ENCODE measurements at regions not wholly inside any gene's neighbourhood (a gene's known extent, or its start where the extent isn't known, plus 50 kb on each side); places are given as distances from the start of the nearest gene placed in this dataset.

DNA sequence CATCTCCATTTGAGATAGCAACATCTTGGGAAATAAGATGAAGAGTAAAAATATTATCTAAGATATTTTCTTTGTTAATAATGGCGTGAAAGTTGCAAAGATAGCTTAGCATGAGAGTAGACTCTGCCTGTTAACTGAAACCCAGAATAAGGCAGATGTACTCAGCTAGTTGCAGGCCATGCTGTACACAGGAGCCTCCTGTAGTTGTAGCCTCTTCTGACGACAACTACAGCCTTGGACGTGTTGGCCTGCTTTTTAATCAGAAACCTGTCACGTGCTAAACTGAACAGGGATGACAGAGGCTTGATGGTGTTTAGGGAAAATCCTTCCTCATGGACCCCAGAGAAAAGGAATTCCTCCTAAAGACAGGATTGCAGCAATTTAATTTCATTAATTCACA lies 155.1 kb upstream of the TMEM229A start:
- Histone ChIP-seq H3F3A (ENCODE audit: insufficient read depth, low read length) (no peaks in the 10 kb centered on the region), H3K9me3 (ENCODE audit: low read length) (no peaks in the 10 kb centered on the region), H3K4me3 (ENCODE audit: low read depth, low read length, poor library complexity, severe bottlenecking) (no peak overlapping the region), H2AFZ (ENCODE audit: low read length) (no peak overlapping the region), H3K4me1 (ENCODE audit: insufficient read depth, low read length, severe bottlenecking) (peaks cover 4% of the 10 kb centered on the region), H4K20me1 (ENCODE audit: insufficient read depth, low read length) (no peaks in the 10 kb centered on the region), H3K27me3 (ENCODE audit: insufficient read depth, low read length) (no peaks in the 10 kb centered on the region), H3K27ac (ENCODE audit: low read depth, low read length, poor library complexity, severe bottlenecking) (no peak overlapping the region), H3K79me2 (ENCODE audit: insufficient read depth, low read length) (no peaks in the 10 kb centered on the region), H3K9me2 (ENCODE audit: low read depth, low read length) (no peaks in the 10 kb centered on the region), H3K9ac (ENCODE audit: low read length) (no peak overlapping the region), H3K36me3 (ENCODE audit: insufficient read depth, low read length) (no peaks in the 10 kb centered on the region), H3K4me2 (ENCODE audit: low read length) (no peak overlapping the region)
- TF ChIP-seq, protein P1, sequence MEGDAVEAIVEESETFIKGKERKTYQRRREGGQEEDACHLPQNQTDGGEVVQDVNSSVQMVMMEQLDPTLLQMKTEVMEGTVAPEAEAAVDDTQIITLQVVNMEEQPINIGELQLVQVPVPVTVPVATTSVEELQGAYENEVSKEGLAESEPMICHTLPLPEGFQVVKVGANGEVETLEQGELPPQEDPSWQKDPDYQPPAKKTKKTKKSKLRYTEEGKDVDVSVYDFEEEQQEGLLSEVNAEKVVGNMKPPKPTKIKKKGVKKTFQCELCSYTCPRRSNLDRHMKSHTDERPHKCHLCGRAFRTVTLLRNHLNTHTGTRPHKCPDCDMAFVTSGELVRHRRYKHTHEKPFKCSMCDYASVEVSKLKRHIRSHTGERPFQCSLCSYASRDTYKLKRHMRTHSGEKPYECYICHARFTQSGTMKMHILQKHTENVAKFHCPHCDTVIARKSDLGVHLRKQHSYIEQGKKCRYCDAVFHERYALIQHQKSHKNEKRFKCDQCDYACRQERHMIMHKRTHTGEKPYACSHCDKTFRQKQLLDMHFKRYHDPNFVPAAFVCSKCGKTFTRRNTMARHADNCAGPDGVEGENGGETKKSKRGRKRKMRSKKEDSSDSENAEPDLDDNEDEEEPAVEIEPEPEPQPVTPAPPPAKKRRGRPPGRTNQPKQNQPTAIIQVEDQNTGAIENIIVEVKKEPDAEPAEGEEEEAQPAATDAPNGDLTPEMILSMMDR (IDR thresholded peaks at IDR 0.05; ENCODE audit: low read length), result no peak
- no peak for TF ChIP-seq EZH2 (IDR thresholded peaks at IDR 0.05; ENCODE audit: borderline replicate concordance, low read length)

DNA sequence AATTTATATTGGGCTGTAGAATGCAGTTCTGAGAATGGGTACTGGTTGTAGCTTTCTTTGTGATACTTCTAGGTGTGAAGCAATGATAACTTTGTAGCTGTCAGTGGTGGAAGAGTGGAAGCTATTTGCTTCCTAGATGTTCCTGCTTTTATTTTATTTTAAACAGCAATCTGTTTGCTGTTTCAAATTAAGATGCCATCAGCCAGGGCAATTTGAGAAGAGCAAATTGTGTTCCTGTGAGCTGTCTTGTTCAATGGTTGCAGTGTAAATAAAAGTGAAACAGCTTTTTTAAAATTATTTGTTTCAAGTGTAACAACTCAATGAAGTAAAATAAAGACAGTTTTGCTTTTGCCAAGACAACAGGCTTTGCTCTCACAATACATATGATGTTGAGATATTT lies 150.8 kb upstream of the TMEM229A start:
- H4K20me1 ChIP-seq (ENCODE audit: insufficient read depth, low read length), result no peaks in the 10 kb centered on the region
- H3K79me2 ChIP-seq (ENCODE audit: insufficient read depth, low read length), result no peaks in the 10 kb centered on the region
- no peaks in the 10 kb centered on the region for H3K27me3 ChIP-seq (ENCODE audit: insufficient read depth, low read length)
- no peaks in the 10 kb centered on the region for H3K36me3 ChIP-seq (ENCODE audit: insufficient read depth, low read length)
- no peak overlapping the region for H2AFZ ChIP-seq (ENCODE audit: low read length)
- no peak overlapping the region for H3K4me2 ChIP-seq (ENCODE audit: low read length)
- H3K9me2 ChIP-seq (ENCODE audit: low read depth, low read length), result no peaks in the 10 kb centered on the region
- no peak overlapping the region for H3K9ac ChIP-seq (ENCODE audit: low read length)
- no peak overlapping the region for H3K4me3 ChIP-seq (ENCODE audit: low read depth, low read length, poor library complexity, severe bottlenecking)
- TF ChIP-seq EZH2 (IDR thresholded peaks at IDR 0.05; ENCODE audit: borderline replicate concordance, low read length), result no peak
- TF ChIP-seq, protein P1 (IDR thresholded peaks at IDR 0.05; ENCODE audit: low read length), result no peak
- no peaks in the 10 kb centered on the region for H3K9me3 ChIP-seq (ENCODE audit: low read length)
- H3K4me1 ChIP-seq (ENCODE audit: insufficient read depth, low read length, severe bottlenecking), result peaks cover 4% of the 10 kb centered on the region
- H3K27ac ChIP-seq (ENCODE audit: low read depth, low read length, poor library complexity, severe bottlenecking), result no peak overlapping the region
- H3F3A ChIP-seq (ENCODE audit: insufficient read depth, low read length), result no peaks in the 10 kb centered on the region

DNA sequence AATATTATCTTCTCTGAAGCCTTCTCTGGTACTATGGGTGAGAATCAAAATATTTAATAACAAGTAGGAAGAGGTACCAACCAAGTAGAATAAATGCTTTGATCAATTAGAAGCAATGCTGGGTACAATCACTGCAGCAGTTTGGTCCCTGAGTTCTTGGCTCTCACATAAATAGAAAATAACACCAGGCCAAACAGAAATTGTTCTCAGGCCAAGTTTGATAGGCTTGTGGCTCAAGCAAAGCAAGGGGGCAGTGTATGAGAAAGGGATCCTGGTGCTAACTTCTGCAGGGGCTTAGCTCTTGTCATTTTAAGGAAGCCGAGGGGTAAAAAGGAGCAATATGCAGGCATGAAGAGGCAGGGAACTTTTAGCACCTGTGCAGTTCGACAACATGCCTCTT lies 146.8 kb upstream of the TMEM229A start:
- Histone ChIP-seq H3K9me2 (ENCODE audit: low read depth, low read length) (no peaks in the 10 kb centered on the region), H3K27ac (ENCODE audit: low read depth, low read length, poor library complexity, severe bottlenecking) (no peak overlapping the region), H3K4me1 (ENCODE audit: insufficient read depth, low read length, severe bottlenecking) (no peaks in the 10 kb centered on the region), H3K9me3 (ENCODE audit: low read length) (no peaks in the 10 kb centered on the region), H3K36me3 (ENCODE audit: insufficient read depth, low read length) (no peaks in the 10 kb centered on the region), H3K27me3 (ENCODE audit: insufficient read depth, low read length) (no peaks in the 10 kb centered on the region), H3K4me3 (ENCODE audit: low read depth, low read length, poor library complexity, severe bottlenecking) (no peak overlapping the region), H2AFZ (ENCODE audit: low read length) (no peak overlapping the region), H4K20me1 (ENCODE audit: insufficient read depth, low read length) (no peaks in the 10 kb centered on the region), H3K9ac (ENCODE audit: low read length) (no peak overlapping the region), H3K79me2 (ENCODE audit: insufficient read depth, low read length) (no peaks in the 10 kb centered on the region), H3K4me2 (ENCODE audit: low read length) (no peak overlapping the region), H3F3A (ENCODE audit: insufficient read depth, low read length) (no peaks in the 10 kb centered on the region)
- TF ChIP-seq, protein P1 (IDR thresholded peaks at IDR 0.05; ENCODE audit: low read length), result no peak
- TF ChIP-seq EZH2 (IDR thresholded peaks at IDR 0.05; ENCODE audit: borderline replicate concordance, low read length), result no peak

All from OCI-LY1 (cell line).